ENCODE measurements at regions not wholly inside any gene's neighbourhood (a gene's known extent, or its start where the extent isn't known, plus 50 kb on each side); places are given as distances from the start of the nearest gene placed in this dataset.
"Not testable (repeated sequence)": the region's sequence is repeated elsewhere in the genome, so short reads cannot be mapped to it uniquely, and the experiment has no call there.

- DNase-seq (ENCODE audit: low read depth in 2 of 2), result no peak
These were observed 181.8 kb upstream of the OLFM3 start for GRCh38 chr1:102178480-102178879.

GRCh38 chr1:102174259-102174863, 177.6 kb upstream of the OLFM3 start:
- DNase-seq (ENCODE audit: low read depth in 2 of 2), result no peak

- no peak for DNase-seq (ENCODE audit: low read depth in 2 of 2)
These were observed 175.5 kb upstream of the OLFM3 start for GRCh38 chr1:102172200-102172599.

GRCh38 chr1:102163799-102164198, 167.1 kb upstream of the OLFM3 start:
- DNase-seq (ENCODE audit: low read depth in 2 of 2), result no peak

- no peak for DNase-seq (ENCODE audit: low read depth in 2 of 2)
These were observed 154.5 kb upstream of the OLFM3 start for GRCh38 chr1:102151242-102151641.

GRCh38 chr1:102120910-102121309, 124.2 kb upstream of the OLFM3 start:
- no peak for DNase-seq (ENCODE audit: low read depth in 2 of 2)

GRCh38 chr1:102118150-102118549, 121.4 kb upstream of the OLFM3 start:
- no peak for DNase-seq (ENCODE audit: low read depth in 2 of 2)

GRCh38 chr1:102110586-102110985, 113.9 kb upstream of the OLFM3 start:
- no peak for DNase-seq (ENCODE audit: low read depth in 2 of 2)

- not testable (repeated sequence) for DNase-seq (ENCODE audit: low read depth in 2 of 2)
These were observed 112.8 kb upstream of the OLFM3 start for GRCh38 chr1:102109493-102109892.

- no peak for DNase-seq (ENCODE audit: low read depth in 2 of 2)
These were observed 110.7 kb upstream of the OLFM3 start for GRCh38 chr1:102107441-102107840.

- DNase-seq (ENCODE audit: low read depth in 2 of 2), result no peak
These were observed 109.3 kb upstream of the OLFM3 start for GRCh38 chr1:102105931-102106550.

GRCh38 chr1:102103646-102104045, 106.9 kb upstream of the OLFM3 start:
- DNase-seq (ENCODE audit: low read depth in 2 of 2), result no peak

GRCh38 chr1:102102276-102102780, 105.6 kb upstream of the OLFM3 start:
- no peak for DNase-seq (ENCODE audit: low read depth in 2 of 2)

GRCh38 chr1:102100666-102101065, 103.9 kb upstream of the OLFM3 start:
- DNase-seq (ENCODE audit: low read depth in 2 of 2), result no peak

GRCh38 chr1:102099916-102100315, 103.2 kb upstream of the OLFM3 start:
- no peak for DNase-seq (ENCODE audit: low read depth in 2 of 2)

GRCh38 chr1:102098536-102098935, 101.8 kb upstream of the OLFM3 start:
- DNase-seq (ENCODE audit: low read depth in 2 of 2), result no peak

- no peak for DNase-seq (ENCODE audit: low read depth in 2 of 2)
These were observed 101.4 kb upstream of the OLFM3 start for GRCh38 chr1:102098081-102098480.

- no peak for DNase-seq (ENCODE audit: low read depth in 2 of 2)
These were observed 100.7 kb upstream of the OLFM3 start for GRCh38 chr1:102097451-102097850.

GRCh38 chr1:102096162-102096561, 99.4 kb upstream of the OLFM3 start:
- DNase-seq (ENCODE audit: low read depth in 2 of 2), result no peak

- DNase-seq (ENCODE audit: low read depth in 2 of 2), result no peak
These were observed 93.1 kb upstream of the OLFM3 start for GRCh38 chr1:102089791-102090190.

GRCh38 chr1:102085896-102086295, 89.2 kb upstream of the OLFM3 start:
- DNase-seq (ENCODE audit: low read depth in 2 of 2), result no peak

GRCh38 chr1:102084771-102085535, 88.2 kb upstream of the OLFM3 start:
- DNase-seq (ENCODE audit: low read depth in 2 of 2), result no peak

GRCh38 chr1:102083192-102083591, 86.5 kb upstream of the OLFM3 start:
- DNase-seq (ENCODE audit: low read depth in 2 of 2), result no peak
